BLaER1 (cell line): ENCODE measurements at regions not wholly inside any gene's neighbourhood (a gene's known extent, or its start where the extent isn't known, plus 50 kb on each side); places are given as distances from the start of the nearest gene placed in this dataset.

Experiments used
- H3K27ac ChIP-seq: shearing (Covaris generic); formaldehyde crosslinking; 2 replicates; pipeline ENCODE4 v1.8.1; 2022
- H3K27me3 ChIP-seq: shearing (Covaris generic); formaldehyde crosslinking; 2 replicates; pipeline ENCODE4 v1.8.1; 2022
- H3K36me3 ChIP-seq: shearing (Covaris generic); formaldehyde crosslinking; 2 replicates; pipeline ENCODE4 v1.8.1; 2022
- H3K4me1 ChIP-seq: shearing (Covaris generic); formaldehyde crosslinking; 2 replicates; pipeline ENCODE4 v1.8.1; 2022
- H3K4me2 ChIP-seq: shearing (Covaris generic); formaldehyde crosslinking; 2 replicates; pipeline ENCODE4 v1.8.1; 2022
- H3K4me3 ChIP-seq: shearing (Covaris generic); formaldehyde crosslinking; 2 replicates; pipeline ENCODE4 v1.8.1; 2022
- H3K9ac ChIP-seq: shearing (Covaris generic); formaldehyde crosslinking; 2 replicates; pipeline ENCODE4 v1.8.1; 2022
- H3K9me3 ChIP-seq: shearing (Covaris generic); formaldehyde crosslinking; 2 replicates; pipeline ENCODE4 v1.8.1; 2022
- H4K20me1 ChIP-seq: shearing (Covaris generic); formaldehyde crosslinking; 2 replicates; pipeline ENCODE4 v1.8.1; 2022
- Cebpa-rat ChIP-seq: shearing (Covaris generic); IDR thresholded peaks from 2 replicates; pipeline ENCODE4 v1.8.1; 2022

DNA sequence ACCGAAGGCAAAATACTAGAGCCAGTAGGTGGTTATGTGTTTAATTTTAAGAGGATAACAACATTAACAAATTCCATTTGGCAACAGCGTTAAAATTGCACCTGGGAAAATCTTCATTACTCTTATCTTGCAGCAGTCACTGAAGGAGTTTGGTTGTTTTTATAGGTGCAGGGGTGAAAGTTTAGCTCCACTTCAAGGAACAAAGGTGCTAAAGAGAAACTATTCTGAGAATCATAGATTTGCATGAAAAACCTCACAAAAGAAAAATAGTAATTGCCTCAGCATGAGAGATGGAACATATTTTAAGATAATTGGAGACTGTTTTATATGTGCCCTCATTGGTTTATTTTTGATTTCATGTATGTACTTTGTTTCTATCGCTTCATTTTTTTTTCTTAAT, 444.4 kb downstream of the UTRN start:
- H3K27ac ChIP-seq, result no peak overlapping the region
- H3K4me2 ChIP-seq, result no peak overlapping the region
- TF ChIP-seq Cebpa-rat, result no peak
- no peak overlapping the region for H3K4me3 ChIP-seq
- H3K9me3 ChIP-seq, result no peaks in the 10 kb centered on the region
- peaks cover 38% of the 10 kb centered on the region for H3K36me3 ChIP-seq
- no peaks in the 10 kb centered on the region for H3K27me3 ChIP-seq
- no peaks in the 10 kb centered on the region for H3K4me1 ChIP-seq
- no peak overlapping the region for H3K9ac ChIP-seq
- H4K20me1 ChIP-seq, result no peaks in the 10 kb centered on the region

DNA sequence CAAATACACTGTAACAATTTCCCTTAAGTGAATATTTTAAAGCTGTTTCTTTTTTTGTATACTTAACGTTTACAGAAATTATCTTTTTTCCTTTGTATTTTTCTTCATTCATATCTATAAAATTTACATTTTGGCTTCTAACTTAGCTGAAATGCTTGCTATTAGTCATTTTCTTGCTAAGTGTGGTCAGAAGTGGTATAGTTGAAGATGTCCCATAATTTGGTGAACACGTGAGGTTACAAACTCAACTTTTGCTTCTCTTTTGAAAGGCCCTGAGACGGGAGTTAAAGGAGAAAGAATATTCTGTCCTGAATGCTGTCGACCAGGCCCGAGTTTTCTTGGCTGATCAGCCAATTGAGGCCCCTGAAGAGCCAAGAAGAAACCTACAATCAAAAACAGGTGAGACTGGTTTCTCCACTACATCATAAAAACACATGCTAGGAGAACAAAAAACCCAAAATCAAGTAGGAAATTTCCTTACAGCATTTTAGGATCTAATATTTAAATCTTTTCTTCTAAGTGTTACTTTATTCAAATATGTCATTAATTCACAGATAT, 445.0 kb downstream of the UTRN start:
- H3K9me3 ChIP-seq, result no peaks in the 10 kb centered on the region
- H3K4me2 ChIP-seq, result no peak overlapping the region
- peaks cover 45% of the 10 kb centered on the region for H3K36me3 ChIP-seq
- no peak overlapping the region for H3K4me3 ChIP-seq
- H3K27ac ChIP-seq, result no peak overlapping the region
- H3K4me1 ChIP-seq, result no peaks in the 10 kb centered on the region
- no peaks in the 10 kb centered on the region for H3K27me3 ChIP-seq
- no peak for TF ChIP-seq Cebpa-rat
- H4K20me1 ChIP-seq, result no peaks in the 10 kb centered on the region
- no peak overlapping the region for H3K9ac ChIP-seq

DNA sequence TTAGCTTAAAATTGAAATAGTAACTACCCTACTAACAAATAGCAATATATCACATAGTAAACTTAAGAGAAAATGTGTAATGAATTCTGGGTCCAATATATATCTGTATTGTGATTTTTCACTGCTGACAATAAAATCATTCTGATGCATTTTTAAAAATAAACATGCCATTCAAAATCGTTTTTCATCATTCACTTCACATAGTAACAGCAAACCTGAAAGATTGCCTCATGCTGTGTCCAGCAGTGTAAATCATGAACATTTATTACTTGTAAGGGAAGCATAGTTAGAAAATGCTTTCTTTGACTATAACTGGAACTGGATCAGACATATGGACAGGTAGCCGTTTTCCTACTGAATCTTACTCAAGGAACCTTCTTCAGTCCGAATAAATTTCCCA, 446.1 kb downstream of the UTRN start:
- no peaks in the 10 kb centered on the region for H3K9me3 ChIP-seq
- TF ChIP-seq Cebpa-rat, result no peak
- peaks cover 47% of the 10 kb centered on the region for H3K36me3 ChIP-seq
- H4K20me1 ChIP-seq, result no peaks in the 10 kb centered on the region
- H3K4me2 ChIP-seq, result no peak overlapping the region
- no peak overlapping the region for H3K27ac ChIP-seq
- H3K27me3 ChIP-seq, result no peaks in the 10 kb centered on the region
- no peaks in the 10 kb centered on the region for H3K4me1 ChIP-seq
- no peak overlapping the region for H3K9ac ChIP-seq
- no peak overlapping the region for H3K4me3 ChIP-seq

DNA sequence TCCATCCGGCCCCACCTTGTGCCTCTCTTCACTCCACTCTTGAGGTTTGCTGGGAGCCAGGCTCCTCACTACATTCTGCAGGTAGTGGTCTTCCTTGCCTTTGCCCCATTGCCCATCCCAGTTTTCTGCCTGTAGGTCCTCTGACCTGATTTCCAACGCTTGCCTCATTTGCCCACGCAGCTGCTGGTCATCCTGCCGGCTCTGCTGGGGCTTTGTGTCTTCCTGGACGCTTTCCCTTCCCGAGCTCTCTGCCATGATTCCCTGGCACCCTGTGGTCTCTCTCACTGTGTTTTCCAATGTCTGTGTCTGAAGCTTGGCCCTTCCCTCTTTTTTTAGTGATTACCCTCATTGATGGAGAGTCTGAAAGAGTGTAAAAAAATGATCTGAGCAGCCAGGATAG, 451.6 kb downstream of the UTRN start:
- H3K36me3 ChIP-seq, result peaks cover 57% of the 10 kb centered on the region
- no peaks in the 10 kb centered on the region for H3K9me3 ChIP-seq
- no peak overlapping the region for H3K4me3 ChIP-seq
- 0 out of 2 replicates have a peak, but pooled peaks cover 4% of the 10 kb centered on the region for H4K20me1 ChIP-seq
- H3K4me1 ChIP-seq, result no peaks in the 10 kb centered on the region
- no peak for TF ChIP-seq Cebpa-rat
- no peak overlapping the region for H3K9ac ChIP-seq
- no peaks in the 10 kb centered on the region for H3K27me3 ChIP-seq
- no peak overlapping the region for H3K27ac ChIP-seq
- H3K4me2 ChIP-seq, result no peak overlapping the region

DNA sequence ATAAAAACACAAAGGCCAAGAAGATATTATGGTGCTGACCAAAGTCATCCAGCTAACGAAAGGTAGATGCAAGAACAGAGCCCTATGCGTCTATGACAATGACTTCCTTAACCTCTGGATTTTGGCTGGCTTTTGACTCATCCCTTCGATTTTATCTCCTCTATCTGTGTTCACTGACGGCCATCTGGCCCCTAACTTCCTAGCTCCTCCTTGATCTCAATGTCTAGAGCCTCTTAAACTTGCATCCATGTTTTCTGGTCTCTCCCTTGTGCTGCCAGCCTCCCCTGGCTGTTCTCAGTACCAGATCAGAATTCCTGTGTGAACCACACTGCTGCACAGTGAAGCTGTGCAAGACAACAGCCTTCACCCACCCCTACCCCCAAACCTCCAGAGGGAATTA, 452.9 kb downstream of the UTRN start:
- no peak overlapping the region for H3K27ac ChIP-seq
- TF ChIP-seq Cebpa-rat, result no peak
- no peaks in the 10 kb centered on the region for H3K9me3 ChIP-seq
- H3K4me1 ChIP-seq, result no peaks in the 10 kb centered on the region
- H3K4me3 ChIP-seq, result no peak overlapping the region
- H3K9ac ChIP-seq, result no peak overlapping the region
- peaks cover 50% of the 10 kb centered on the region for H3K36me3 ChIP-seq
- H3K27me3 ChIP-seq, result no peaks in the 10 kb centered on the region
- no peak overlapping the region for H3K4me2 ChIP-seq
- H4K20me1 ChIP-seq, result 0 out of 2 replicates have a peak, but pooled peaks cover 4% of the 10 kb centered on the region

DNA sequence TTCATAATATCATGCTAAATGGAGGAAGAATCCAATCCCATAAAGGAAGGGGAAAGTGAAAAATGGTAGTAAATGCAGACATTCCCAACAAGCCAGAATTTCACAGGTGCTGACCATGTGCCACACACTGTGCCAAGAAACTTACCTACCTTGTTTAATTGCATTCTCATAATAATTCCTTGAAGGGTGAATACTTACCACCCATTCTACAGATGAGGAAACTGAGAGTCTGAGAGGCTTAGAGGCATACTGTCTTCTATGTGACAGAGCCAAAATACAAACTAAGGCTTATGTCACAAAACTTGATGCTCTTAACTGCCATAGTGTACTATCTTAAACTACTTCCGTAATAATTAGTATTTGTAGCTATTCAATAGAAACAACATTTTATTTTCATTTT, 454.7 kb downstream of the UTRN start:
- H4K20me1 ChIP-seq, result 0 out of 2 replicates have a peak, but pooled peaks cover 4% of the 10 kb centered on the region
- H3K27me3 ChIP-seq, result no peaks in the 10 kb centered on the region
- no peak for TF ChIP-seq Cebpa-rat
- H3K36me3 ChIP-seq, result peaks cover 38% of the 10 kb centered on the region
- no peak overlapping the region for H3K4me3 ChIP-seq
- no peak overlapping the region for H3K9ac ChIP-seq
- H3K4me2 ChIP-seq, result no peak overlapping the region
- H3K4me1 ChIP-seq, result no peaks in the 10 kb centered on the region
- H3K9me3 ChIP-seq, result no peaks in the 10 kb centered on the region
- no peak overlapping the region for H3K27ac ChIP-seq

DNA sequence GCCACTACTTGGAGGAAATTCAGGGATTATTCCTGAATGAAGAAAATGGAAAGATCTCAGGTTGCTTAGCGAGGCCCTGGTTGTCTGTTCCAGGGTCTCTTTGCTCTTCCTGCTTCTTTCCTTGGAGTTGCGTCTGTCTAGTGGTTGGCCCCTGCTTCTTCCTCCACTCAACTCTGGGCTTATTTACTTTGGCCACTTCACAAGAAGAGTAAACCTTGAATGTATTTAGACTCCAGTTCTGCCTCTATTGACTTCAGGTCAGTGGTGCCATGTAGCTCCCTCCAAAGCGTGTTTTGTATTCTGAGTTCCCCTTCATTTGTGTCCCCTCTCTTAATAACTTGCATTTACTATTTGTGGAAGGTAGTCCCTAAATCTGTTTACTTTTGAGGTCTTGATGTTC, 456.5 kb downstream of the UTRN start:
- H4K20me1 ChIP-seq, result 0 out of 2 replicates have a peak, but pooled peaks cover 4% of the 10 kb centered on the region
- no peaks in the 10 kb centered on the region; the same call in 1 of the 2 replicates for H3K4me1 ChIP-seq
- no peak overlapping the region for H3K27ac ChIP-seq
- no peak for TF ChIP-seq Cebpa-rat
- H3K27me3 ChIP-seq, result no peaks in the 10 kb centered on the region
- H3K4me3 ChIP-seq, result no peak overlapping the region
- no peaks in the 10 kb centered on the region for H3K9me3 ChIP-seq
- H3K9ac ChIP-seq, result no peak overlapping the region
- no peak overlapping the region for H3K4me2 ChIP-seq
- peaks cover 37% of the 10 kb centered on the region for H3K36me3 ChIP-seq

DNA sequence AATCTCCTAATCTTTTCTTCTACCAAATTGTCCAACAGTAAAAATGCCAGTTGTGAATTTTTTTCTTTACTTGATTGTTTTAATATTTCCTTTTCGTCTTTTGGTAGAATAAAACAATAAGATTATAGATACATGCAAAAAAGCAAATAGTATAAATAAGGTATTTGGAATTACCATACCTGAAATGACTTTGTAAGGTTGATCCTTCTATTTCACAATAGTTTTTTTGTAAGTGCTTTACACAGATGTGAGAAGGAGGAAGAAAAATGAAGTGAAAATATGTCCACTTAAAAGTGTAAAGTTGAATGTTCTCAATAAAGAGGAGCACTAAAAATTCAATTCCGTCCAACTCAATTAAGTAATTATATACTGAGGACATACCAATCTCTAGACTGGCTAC, 457.6 kb downstream of the UTRN start:
- Histone ChIP-seq H3K27me3 (no peaks in the 10 kb centered on the region), H3K36me3 (peaks cover 35% of the 10 kb centered on the region), H3K4me3 (no peak overlapping the region), H4K20me1 (0 out of 2 replicates have a peak, but pooled peaks cover 4% of the 10 kb centered on the region), H3K4me1 (peaks cover 5% of the 10 kb centered on the region; the same call in 1 of the 2 replicates), H3K4me2 (no peak overlapping the region), H3K9ac (no peak overlapping the region), H3K27ac (no peak overlapping the region), H3K9me3 (no peaks in the 10 kb centered on the region)
- no peak for TF ChIP-seq Cebpa-rat

DNA sequence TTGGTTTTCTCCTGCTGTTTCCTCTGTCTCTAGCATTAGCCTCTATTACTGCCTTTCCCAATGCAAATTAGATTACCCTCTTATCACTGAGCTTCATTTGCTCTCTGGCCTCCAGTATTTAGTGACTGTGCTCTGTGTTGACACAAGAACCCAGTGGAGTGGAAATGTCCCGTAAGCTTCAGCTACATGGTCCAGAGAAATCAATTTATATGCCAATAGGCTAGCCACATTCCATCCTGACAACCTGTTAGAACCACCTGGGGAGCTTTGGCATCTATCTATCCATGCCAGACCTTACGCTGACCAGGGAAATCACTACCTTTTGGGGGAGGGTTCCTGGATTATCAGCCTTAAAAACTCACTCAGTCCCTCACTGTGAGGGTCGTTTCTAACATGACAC, 459.6 kb downstream of the UTRN start:
- Histone ChIP-seq H3K27ac (no peak overlapping the region), H4K20me1 (no peaks in the 10 kb centered on the region), H3K9me3 (no peaks in the 10 kb centered on the region), H3K4me3 (no peak overlapping the region), H3K27me3 (no peaks in the 10 kb centered on the region), H3K9ac (no peak overlapping the region), H3K4me2 (no peak overlapping the region), H3K4me1 (peaks cover 5% of the 10 kb centered on the region; the same call in 1 of the 2 replicates), H3K36me3 (peaks cover 37% of the 10 kb centered on the region)
- no peak for TF ChIP-seq Cebpa-rat

DNA sequence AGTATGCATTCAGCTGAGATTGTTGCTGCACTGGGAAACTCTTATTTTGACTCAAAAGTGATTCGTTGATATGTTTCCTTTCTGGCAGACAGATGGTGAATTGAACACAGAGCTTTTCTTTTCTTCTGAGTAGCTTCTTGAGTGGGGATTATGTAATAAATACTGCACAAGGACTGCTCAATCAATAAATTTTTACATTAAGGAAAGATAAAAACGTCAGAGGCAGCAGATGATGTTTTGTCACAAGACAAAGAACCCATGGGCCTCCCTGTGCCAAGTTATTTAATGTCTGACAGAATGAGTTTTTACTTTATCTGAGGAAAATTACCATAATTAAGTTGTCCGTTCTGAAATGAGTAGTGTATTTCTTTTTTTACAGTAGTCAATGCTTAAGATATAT, 460.3 kb downstream of the UTRN start:
- TF ChIP-seq Cebpa-rat, result no peak
- H4K20me1 ChIP-seq, result no peaks in the 10 kb centered on the region
- no peak overlapping the region for H3K4me2 ChIP-seq
- H3K4me3 ChIP-seq, result no peak overlapping the region
- peaks cover 5% of the 10 kb centered on the region; the same call in 1 of the 2 replicates for H3K4me1 ChIP-seq
- no peaks in the 10 kb centered on the region for H3K9me3 ChIP-seq
- H3K36me3 ChIP-seq, result peaks cover 38% of the 10 kb centered on the region
- no peak overlapping the region for H3K27ac ChIP-seq
- H3K27me3 ChIP-seq, result no peaks in the 10 kb centered on the region
- no peak overlapping the region for H3K9ac ChIP-seq
